ENCODE measurements at regions not wholly inside any gene's neighbourhood (a gene's known extent, or its start where the extent isn't known, plus 50 kb on each side); places are given as distances from the start of the nearest gene placed in this dataset.

DNA sequence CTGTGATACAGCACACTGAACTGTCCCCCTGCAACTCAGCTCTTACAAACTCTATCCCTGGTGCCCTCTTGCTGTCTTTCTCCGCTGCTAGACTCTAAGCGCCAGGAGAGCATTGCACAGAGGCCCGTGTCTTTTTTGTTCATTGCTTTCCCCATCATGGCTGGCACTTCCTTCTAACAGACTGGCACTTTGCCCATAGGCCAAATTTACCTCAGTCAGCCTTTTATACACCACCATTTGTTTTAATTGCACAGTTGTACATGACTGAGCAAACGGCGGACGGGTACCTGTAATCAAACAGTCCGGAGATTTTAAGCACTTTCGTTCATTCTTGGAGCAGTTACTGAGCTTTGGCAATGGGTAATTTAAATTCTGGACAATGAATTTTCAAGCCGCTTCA, 102.2 kb upstream of the CLINT1 start:
- no peak overlapping the region for H2AFZ ChIP-seq (ENCODE audit: low read length)
- H4K20me1 ChIP-seq (ENCODE audit: insufficient read depth, low read length) = no peaks in the 10 kb centered on the region
- CTCF ChIA-PET (ENCODE audit: unreplicated experiment) = no interaction called here
- H3K9me2 ChIP-seq (ENCODE audit: insufficient read depth, low read length) = no peaks in the 10 kb centered on the region
- no peak overlapping the region for H3K4me3 ChIP-seq (ENCODE audit: low read depth, low read length, poor library complexity, severe bottlenecking)
- TF ChIP-seq EZH2phosphoT487 (IDR thresholded peaks at IDR 0.05; ENCODE audit: borderline replicate concordance, low read depth, low read length) = no peak
- TF ChIP-seq, protein P1, sequence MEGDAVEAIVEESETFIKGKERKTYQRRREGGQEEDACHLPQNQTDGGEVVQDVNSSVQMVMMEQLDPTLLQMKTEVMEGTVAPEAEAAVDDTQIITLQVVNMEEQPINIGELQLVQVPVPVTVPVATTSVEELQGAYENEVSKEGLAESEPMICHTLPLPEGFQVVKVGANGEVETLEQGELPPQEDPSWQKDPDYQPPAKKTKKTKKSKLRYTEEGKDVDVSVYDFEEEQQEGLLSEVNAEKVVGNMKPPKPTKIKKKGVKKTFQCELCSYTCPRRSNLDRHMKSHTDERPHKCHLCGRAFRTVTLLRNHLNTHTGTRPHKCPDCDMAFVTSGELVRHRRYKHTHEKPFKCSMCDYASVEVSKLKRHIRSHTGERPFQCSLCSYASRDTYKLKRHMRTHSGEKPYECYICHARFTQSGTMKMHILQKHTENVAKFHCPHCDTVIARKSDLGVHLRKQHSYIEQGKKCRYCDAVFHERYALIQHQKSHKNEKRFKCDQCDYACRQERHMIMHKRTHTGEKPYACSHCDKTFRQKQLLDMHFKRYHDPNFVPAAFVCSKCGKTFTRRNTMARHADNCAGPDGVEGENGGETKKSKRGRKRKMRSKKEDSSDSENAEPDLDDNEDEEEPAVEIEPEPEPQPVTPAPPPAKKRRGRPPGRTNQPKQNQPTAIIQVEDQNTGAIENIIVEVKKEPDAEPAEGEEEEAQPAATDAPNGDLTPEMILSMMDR (conservative IDR thresholded peaks at IDR 0.05; ENCODE audit: low read length) = no peak
- H3K9me3 ChIP-seq (ENCODE audit: low read length) = no peaks in the 10 kb centered on the region
- intact Hi-C loops (cut with micrococcal nuclease; ENCODE audit: unreplicated experiment) = no loop called here
- H3K36me3 ChIP-seq (ENCODE audit: insufficient read depth, low read length) = no peaks in the 10 kb centered on the region
- H3K79me2 ChIP-seq (ENCODE audit: insufficient read depth, low read depth, low read length) = no peaks in the 10 kb centered on the region
- POLR2A ChIA-PET = interaction anchor here (0.6 to 1.4 kb wide), 4 partner anchors 11 to 1123 kb away, joined by 3 to 5 read pairs (median 4); no protein-coding TSS in a partner anchor
- no peak for DNase-seq (ENCODE audit: low spot score)
- H3K27ac ChIP-seq (ENCODE audit: low read depth, low read length, poor library complexity, severe bottlenecking) = no peak overlapping the region
- no peak overlapping the region for H3K4me2 ChIP-seq (ENCODE audit: low read length)
- no TSS peak for BruUV-seq (replicated peaks)
- no peaks in the 10 kb centered on the region for H3K4me1 ChIP-seq (ENCODE audit: insufficient read depth, low read length, poor library complexity, severe bottlenecking)

- H3K4me2 ChIP-seq (ENCODE audit: low read length) = no peak overlapping the region
- no peak overlapping the region for H2AFZ ChIP-seq (ENCODE audit: low read length)
- no peak overlapping the region for H3K27ac ChIP-seq (ENCODE audit: low read depth, low read length, poor library complexity, severe bottlenecking)
- H4K20me1 ChIP-seq (ENCODE audit: insufficient read depth, low read length) = no peaks in the 10 kb centered on the region
- H3K9me2 ChIP-seq (ENCODE audit: insufficient read depth, low read length) = no peaks in the 10 kb centered on the region
- no peak overlapping the region for H3K4me3 ChIP-seq (ENCODE audit: low read depth, low read length, poor library complexity, severe bottlenecking)
- no peaks in the 10 kb centered on the region for H3K4me1 ChIP-seq (ENCODE audit: insufficient read depth, low read length, poor library complexity, severe bottlenecking)
- CTCF ChIA-PET (ENCODE audit: unreplicated experiment) = no interaction called here
- TF ChIP-seq EZH2phosphoT487 (IDR thresholded peaks at IDR 0.05; ENCODE audit: borderline replicate concordance, low read depth, low read length) = no peak
- TF ChIP-seq, protein P1 (conservative IDR thresholded peaks at IDR 0.05; ENCODE audit: low read length) = no peak
- no peaks in the 10 kb centered on the region for H3K36me3 ChIP-seq (ENCODE audit: insufficient read depth, low read length)
- no TSS peak for BruUV-seq (replicated peaks)
- H3K79me2 ChIP-seq (ENCODE audit: insufficient read depth, low read depth, low read length) = no peaks in the 10 kb centered on the region
- no peaks in the 10 kb centered on the region for H3K9me3 ChIP-seq (ENCODE audit: low read length)
- POLR2A ChIA-PET = interaction anchor here (0.8 kb wide), 1 partner anchor 10 kb away, joined by 4 read pairs; no protein-coding TSS in a partner anchor
- intact Hi-C loops (cut with micrococcal nuclease; ENCODE audit: unreplicated experiment) = no loop called here
- DNase-seq (ENCODE audit: low spot score) = no peak
Measured at GRCh38 chr5:157959370-157959769, 100.4 kb upstream of the CLINT1 start.

- TF ChIP-seq, protein P1 (conservative IDR thresholded peaks at IDR 0.05; ENCODE audit: low read length) = no peak
- TF ChIP-seq EZH2phosphoT487 (IDR thresholded peaks at IDR 0.05; ENCODE audit: borderline replicate concordance, low read depth, low read length) = no peak
- POLR2A ChIA-PET = interaction anchor here (0.6 kb wide), 1 partner anchor 142 kb away, joined by 4 read pairs; no protein-coding TSS in a partner anchor
- Histone ChIP-seq H2AFZ (ENCODE audit: low read length) (no peak overlapping the region), H4K20me1 (ENCODE audit: insufficient read depth, low read length) (no peaks in the 10 kb centered on the region), H3K4me2 (ENCODE audit: low read length) (no peak overlapping the region), H3K27ac (ENCODE audit: low read depth, low read length, poor library complexity, severe bottlenecking) (no peak overlapping the region), H3K79me2 (ENCODE audit: insufficient read depth, low read depth, low read length) (no peaks in the 10 kb centered on the region), H3K9me2 (ENCODE audit: insufficient read depth, low read length) (no peaks in the 10 kb centered on the region), H3K4me3 (ENCODE audit: low read depth, low read length, poor library complexity, severe bottlenecking) (no peak overlapping the region), H3K36me3 (ENCODE audit: insufficient read depth, low read length) (no peaks in the 10 kb centered on the region), H3K4me1 (ENCODE audit: insufficient read depth, low read length, poor library complexity, severe bottlenecking) (peaks cover 5% of the 10 kb centered on the region), H3K9me3 (ENCODE audit: low read length) (no peaks in the 10 kb centered on the region)
- CTCF ChIA-PET (ENCODE audit: unreplicated experiment) = no interaction called here
- no TSS peak for BruUV-seq (replicated peaks)
- DNase-seq (ENCODE audit: low spot score) = no peak
- intact Hi-C loops (cut with micrococcal nuclease; ENCODE audit: unreplicated experiment) = no loop called here
Measured at GRCh38 chr5:157956271-157956885, 97.4 kb upstream of the CLINT1 start.
